ENCODE measurements at regions not wholly inside any gene's neighbourhood (a gene's known extent, or its start where the extent isn't known, plus 50 kb on each side); places are given as distances from the start of the nearest gene placed in this dataset.

GRCh38 chr1:98176936-98177335 lies 256.1 kb upstream of the DPYD start:
- H3K36me3 ChIP-seq (ENCODE audit: control insufficient read depth in 2 of 3, insufficient read depth in 3 of 3, low read length in 3 of 3) = no peaks in the 10 kb centered on the region
- DNase-seq (no peak), ATAC-seq (no peak)
- no peaks in the 10 kb centered on the region for H3K27me3 ChIP-seq (ENCODE audit: control insufficient read depth in 2 of 2, insufficient read depth in 2 of 2, low read length in 2 of 2)
- H3K27ac ChIP-seq (ENCODE audit: low read depth, low read length) = no peak overlapping the region
- H3K4me1 ChIP-seq (ENCODE audit: control insufficient read depth in 2 of 2, insufficient read depth in 2 of 2, low read length in 2 of 2) = no peaks in the 10 kb centered on the region
- no peak overlapping the region for H3K4me3 ChIP-seq (ENCODE audit: low read length)
- Mint-ChIP-seq H3K9me3 (peaks cover 0 to 13% (median 0%) of the 10 kb centered on the region in 11 donors), H3K4me1 (no peaks in the 10 kb centered on the region), H3K27me3 (peaks cover 0 to 5% (median 0%) of the 10 kb centered on the region in 5 donors), H3K27ac (no peak overlapping the region), H3K36me3 (no peaks in the 10 kb centered on the region), H3K4me3 (no peak overlapping the region)
- H3K9me3 ChIP-seq (ENCODE audit: control insufficient read depth in 2 of 3, low read length in 3 of 3) = no peaks in the 10 kb centered on the region
- POLR2A ChIA-PET = no interaction called here
- intact Hi-C loops (cut with micrococcal nuclease) = loop anchor here in 1 of 2 donors (10.0 kb wide), 1 partner anchor 58 kb away; no protein-coding TSS in a partner anchor
- CTCF ChIA-PET = no interaction called here

- H3K27me3 ChIP-seq (ENCODE audit: control insufficient read depth in 2 of 2, insufficient read depth in 2 of 2, low read length in 2 of 2) = no peaks in the 10 kb centered on the region
- CTCF ChIA-PET = no interaction called here
- Mint-ChIP-seq H3K27me3 (peaks cover 0 to 5% (median 0%) of the 10 kb centered on the region in 5 donors), H3K36me3 (no peaks in the 10 kb centered on the region), H3K27ac (no peak overlapping the region), H3K9me3 (peaks cover 0 to 12% (median 0%) of the 10 kb centered on the region in 11 donors), H3K4me1 (no peaks in the 10 kb centered on the region), H3K4me3 (no peak overlapping the region)
- POLR2A ChIA-PET = no interaction called here
- ATAC-seq (no peak), DNase-seq (no peak)
- no peak overlapping the region for H3K27ac ChIP-seq (ENCODE audit: low read depth, low read length)
- H3K36me3 ChIP-seq (ENCODE audit: control insufficient read depth in 2 of 3, insufficient read depth in 3 of 3, low read length in 3 of 3) = no peaks in the 10 kb centered on the region
- H3K4me3 ChIP-seq (ENCODE audit: low read length) = no peak overlapping the region
- intact Hi-C loops (cut with micrococcal nuclease) = loop anchor here in 1 of 2 donors (10.0 kb wide), 1 partner anchor 58 kb away; no protein-coding TSS in a partner anchor
- H3K9me3 ChIP-seq (ENCODE audit: control insufficient read depth in 2 of 3, low read length in 3 of 3) = no peaks in the 10 kb centered on the region
- H3K4me1 ChIP-seq (ENCODE audit: control insufficient read depth in 2 of 2, insufficient read depth in 2 of 2, low read length in 2 of 2) = no peaks in the 10 kb centered on the region
Observed at GRCh38 chr1:98176414-98176813, 255.6 kb upstream of the DPYD start.

GRCh38 chr1:98172578-98172977 lies 251.7 kb upstream of the DPYD start:
- no peaks in the 10 kb centered on the region for H3K36me3 Mint-ChIP-seq
- H3K27ac Mint-ChIP-seq = no peak overlapping the region

GRCh38 chr1:98172022-98172421 lies 251.2 kb upstream of the DPYD start:
- Histone ChIP-seq H3K27ac (ENCODE audit: low read depth, low read length) (no peak overlapping the region), H3K36me3 (ENCODE audit: control insufficient read depth in 2 of 3, insufficient read depth in 3 of 3, low read length in 3 of 3) (no peaks in the 10 kb centered on the region), H3K27me3 (ENCODE audit: control insufficient read depth in 2 of 2, insufficient read depth in 2 of 2, low read length in 2 of 2) (no peaks in the 10 kb centered on the region), H3K4me3 (ENCODE audit: low read length) (no peak overlapping the region), H3K4me1 (ENCODE audit: control insufficient read depth in 2 of 2, insufficient read depth in 2 of 2, low read length in 2 of 2) (no peaks in the 10 kb centered on the region), H3K9me3 (ENCODE audit: control insufficient read depth in 2 of 3, low read length in 3 of 3) (no peaks in the 10 kb centered on the region)
- no peak overlapping the region for H3K27ac Mint-ChIP-seq
- intact Hi-C loops (cut with micrococcal nuclease) = loop anchor here in 1 of 2 donors (10.0 kb wide), 1 partner anchor 63 kb away; no protein-coding TSS in a partner anchor
- ATAC-seq (no peak), DNase-seq (no peak)
- H3K9me3 Mint-ChIP-seq = peaks cover 0 to 5% (median 0%) of the 10 kb centered on the region in 11 donors
- ChIA-PET CTCF (no interaction called here), POLR2A (no interaction called here)
- no peaks in the 10 kb centered on the region for H3K4me1 Mint-ChIP-seq
- no peaks in the 10 kb centered on the region for H3K36me3 Mint-ChIP-seq
- H3K4me3 Mint-ChIP-seq = no peak overlapping the region
- H3K27me3 Mint-ChIP-seq = peaks cover 0 to 8% (median 3%) of the 10 kb centered on the region in 5 donors

More at GRCh38 chr1:98172578-98172977, 251.7 kb upstream of the DPYD start:
- peaks cover 0 to 8% (median 3%) of the 10 kb centered on the region in 5 donors for H3K27me3 Mint-ChIP-seq
- Histone ChIP-seq H3K9me3 (ENCODE audit: control insufficient read depth in 2 of 3, low read length in 3 of 3) (no peaks in the 10 kb centered on the region), H3K4me1 (ENCODE audit: control insufficient read depth in 2 of 2, insufficient read depth in 2 of 2, low read length in 2 of 2) (no peaks in the 10 kb centered on the region), H3K27me3 (ENCODE audit: control insufficient read depth in 2 of 2, insufficient read depth in 2 of 2, low read length in 2 of 2) (no peaks in the 10 kb centered on the region), H3K4me3 (ENCODE audit: low read length) (no peak overlapping the region), H3K36me3 (ENCODE audit: control insufficient read depth in 2 of 3, insufficient read depth in 3 of 3, low read length in 3 of 3) (no peaks in the 10 kb centered on the region), H3K27ac (ENCODE audit: low read depth, low read length) (no peak overlapping the region)
- no peak for DNase-seq
- CTCF ChIA-PET = no interaction called here
- no peak overlapping the region for H3K4me3 Mint-ChIP-seq
- H3K4me1 Mint-ChIP-seq = no peaks in the 10 kb centered on the region
- intact Hi-C loops (cut with micrococcal nuclease) = loop anchor here in 1 of 2 donors (10.0 kb wide), 1 partner anchor 62 kb away; no protein-coding TSS in a partner anchor
- POLR2A ChIA-PET = no interaction called here
- no peak for ATAC-seq
- peaks cover 0 to 5% (median 0%) of the 10 kb centered on the region in 11 donors for H3K9me3 Mint-ChIP-seq

- Mint-ChIP-seq H3K36me3 (no peaks in the 10 kb centered on the region), H3K4me3 (no peak overlapping the region), H3K9me3 (peaks cover 0 to 9% (median 0%) of the 10 kb centered on the region in 11 donors), H3K4me1 (peaks cover 0 to 2% (median 0%) of the 10 kb centered on the region in 7 donors), H3K27ac (no peak overlapping the region), H3K27me3 (peaks cover 0 to 5% (median 0%) of the 10 kb centered on the region in 5 donors)
- CTCF ChIA-PET = no interaction called here
- Histone ChIP-seq H3K4me3 (ENCODE audit: low read length) (no peak overlapping the region), H3K9me3 (ENCODE audit: control insufficient read depth in 2 of 3, low read length in 3 of 3) (no peaks in the 10 kb centered on the region), H3K4me1 (ENCODE audit: control insufficient read depth in 2 of 2, insufficient read depth in 2 of 2, low read length in 2 of 2) (no peaks in the 10 kb centered on the region), H3K27me3 (ENCODE audit: control insufficient read depth in 2 of 2, insufficient read depth in 2 of 2, low read length in 2 of 2) (no peaks in the 10 kb centered on the region), H3K36me3 (ENCODE audit: control insufficient read depth in 2 of 3, insufficient read depth in 3 of 3, low read length in 3 of 3) (no peaks in the 10 kb centered on the region), H3K27ac (ENCODE audit: low read depth, low read length) (no peak overlapping the region)
- intact Hi-C loops (cut with micrococcal nuclease) = no loop called here
- no peak for ATAC-seq
- POLR2A ChIA-PET = no interaction called here
- no peak for DNase-seq
Observed at GRCh38 chr1:98164509-98164908, 243.7 kb upstream of the DPYD start.

- H3K9me3 Mint-ChIP-seq = peaks cover 0 to 18% (median 6%) of the 10 kb centered on the region in 11 donors
- intact Hi-C loops (cut with micrococcal nuclease) = no loop called here
- H3K4me1 Mint-ChIP-seq = no peaks in the 10 kb centered on the region
- no peaks in the 10 kb centered on the region for H3K4me1 ChIP-seq (ENCODE audit: control insufficient read depth in 2 of 2, insufficient read depth in 2 of 2, low read length in 2 of 2)
- ChIA-PET CTCF (no interaction called here), POLR2A (no interaction called here)
- H3K9me3 ChIP-seq (ENCODE audit: control insufficient read depth in 2 of 3, low read length in 3 of 3) = no peaks in the 10 kb centered on the region
- DNase-seq (no peak), ATAC-seq (no peak)
- H3K27ac Mint-ChIP-seq = no peak overlapping the region
- H3K27me3 Mint-ChIP-seq = peaks cover 0 to 7% (median 0%) of the 10 kb centered on the region in 5 donors
- H3K4me3 ChIP-seq (ENCODE audit: low read length) = no peak overlapping the region
- no peak overlapping the region for H3K27ac ChIP-seq (ENCODE audit: low read depth, low read length)
- no peaks in the 10 kb centered on the region for H3K36me3 ChIP-seq (ENCODE audit: control insufficient read depth in 2 of 3, insufficient read depth in 3 of 3, low read length in 3 of 3)
- no peaks in the 10 kb centered on the region for H3K27me3 ChIP-seq (ENCODE audit: control insufficient read depth in 2 of 2, insufficient read depth in 2 of 2, low read length in 2 of 2)
- H3K36me3 Mint-ChIP-seq = peaks cover 0 to 3% (median 0%) of the 10 kb centered on the region in 5 donors
- H3K4me3 Mint-ChIP-seq = no peak overlapping the region
Observed at GRCh38 chr1:98157524-98158313, 236.9 kb upstream of the DPYD start.

- H3K9me3 Mint-ChIP-seq = peaks cover 0 to 27% (median 10%) of the 10 kb centered on the region in 11 donors
- H3K36me3 Mint-ChIP-seq = no peaks in the 10 kb centered on the region
- H3K4me1 Mint-ChIP-seq = no peaks in the 10 kb centered on the region
- intact Hi-C loops (cut with micrococcal nuclease) = no loop called here
- Histone ChIP-seq H3K9me3 (ENCODE audit: control insufficient read depth in 2 of 3, low read length in 3 of 3) (no peaks in the 10 kb centered on the region), H3K27ac (ENCODE audit: low read depth, low read length) (no peak overlapping the region), H3K27me3 (ENCODE audit: control insufficient read depth in 2 of 2, insufficient read depth in 2 of 2, low read length in 2 of 2) (no peaks in the 10 kb centered on the region), H3K4me3 (ENCODE audit: low read length) (no peak overlapping the region), H3K4me1 (ENCODE audit: control insufficient read depth in 2 of 2, insufficient read depth in 2 of 2, low read length in 2 of 2) (no peaks in the 10 kb centered on the region), H3K36me3 (ENCODE audit: control insufficient read depth in 2 of 3, insufficient read depth in 3 of 3, low read length in 3 of 3) (no peaks in the 10 kb centered on the region)
- no peak overlapping the region for H3K4me3 Mint-ChIP-seq
- H3K27me3 Mint-ChIP-seq = no peaks in the 10 kb centered on the region
- no peak for DNase-seq
- POLR2A ChIA-PET = no interaction called here
- H3K27ac Mint-ChIP-seq = no peak overlapping the region
- ATAC-seq = no peak
- CTCF ChIA-PET = no interaction called here
Observed at GRCh38 chr1:98147280-98147679, 226.4 kb upstream of the DPYD start.

Data from naive thymus-derived CD4-positive, alpha-beta T cell (primary cell).